ENCODE measurements at regions not wholly inside any gene's neighbourhood (a gene's known extent, or its start where the extent isn't known, plus 50 kb on each side); places are given as distances from the start of the nearest gene placed in this dataset.

DNA sequence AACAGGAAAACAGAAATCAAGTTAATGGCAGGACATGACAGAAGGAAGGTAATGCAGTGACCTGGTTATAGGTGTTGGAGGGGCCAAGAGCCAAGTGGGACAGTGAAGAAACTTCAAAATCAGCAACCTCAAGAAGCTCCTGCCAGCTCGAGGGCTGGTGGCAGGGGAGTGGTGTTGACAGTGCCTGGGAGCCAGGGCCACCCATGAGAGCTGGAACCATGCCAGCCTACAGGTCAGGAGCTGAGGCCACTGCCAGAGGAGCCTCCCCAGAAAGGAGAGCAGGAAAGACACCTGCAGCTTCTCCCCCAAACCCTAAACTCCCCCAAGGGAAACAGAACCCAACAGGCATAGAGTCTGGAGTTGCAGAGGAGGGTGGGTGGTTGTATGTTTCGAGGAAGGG, 262.1 kb downstream of the LRFN2 start:
- no peak for DNase-seq (ENCODE audit: extremely low spot score)
- CTCF ChIA-PET = no interaction called here

DNA sequence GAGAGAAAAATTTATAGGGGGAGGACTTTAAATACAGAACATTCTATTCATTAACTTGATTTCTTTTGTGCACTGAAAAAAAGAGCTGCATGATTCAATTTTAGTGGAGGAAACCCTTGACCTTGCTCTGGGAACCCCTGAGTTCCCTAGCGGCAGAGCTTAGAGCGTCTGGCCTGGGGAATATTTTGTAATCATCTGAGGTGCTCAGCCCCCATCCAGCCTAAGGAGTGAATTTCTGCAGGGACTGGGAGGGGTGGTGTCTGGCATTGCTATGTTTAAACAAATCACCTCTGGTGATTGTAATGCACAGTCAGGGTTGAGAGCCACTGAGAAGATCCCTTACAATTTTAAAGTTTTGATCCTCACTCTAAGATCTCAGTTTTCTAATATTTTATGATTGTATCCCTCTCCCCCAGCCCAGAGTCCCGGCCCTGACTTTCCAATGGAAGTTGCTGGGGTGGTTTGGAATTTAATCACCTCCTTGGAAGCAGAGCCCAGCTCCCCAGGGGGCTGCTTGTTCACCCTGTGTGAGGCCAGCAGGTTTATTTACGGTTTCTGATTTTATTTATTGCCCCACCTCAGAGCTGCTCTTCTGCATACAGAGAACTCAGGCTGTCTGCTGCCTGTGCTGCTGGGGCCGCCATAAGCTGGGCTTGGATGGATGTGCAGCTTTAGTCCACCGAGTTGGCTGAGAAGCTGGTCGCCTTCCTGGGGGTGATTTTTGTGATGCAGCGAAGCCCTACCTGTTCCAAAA, 263.1 kb downstream of the LRFN2 start:
- no peak for TF ChIP-seq LEF1 (IDR thresholded peaks at IDR 0.05; ENCODE audit: borderline replicate concordance)
- ChIA-PET POLR2A (no interaction called here), CTCF (no interaction called here)
- no peak for DNase-seq (ENCODE audit: extremely low spot score)

More for the DNA sequence above, 262.1 kb downstream of the LRFN2 start:
- POLR2A ChIA-PET = no interaction called here
- TF ChIP-seq BHLHE40 (IDR thresholded peaks at IDR 0.05; ENCODE audit: borderline replicate concordance) = no peak
- no peak for TF ChIP-seq ELF4 (IDR thresholded peaks at IDR 0.05)
- no peak for TF ChIP-seq ARNT (IDR thresholded peaks at IDR 0.05)
- TF ChIP-seq FOXM1 (IDR thresholded peaks at IDR 0.05; ENCODE audit: borderline replicate concordance) = no peak
- TF ChIP-seq NFRKB (IDR thresholded peaks at IDR 0.05) = no peak
- TF ChIP-seq L3MBTL2 (conservative IDR thresholded peaks at IDR 0.05) = no peak
- no peak for TF ChIP-seq FOXA1 (IDR thresholded peaks at IDR 0.05)
- TF ChIP-seq, protein P1, sequence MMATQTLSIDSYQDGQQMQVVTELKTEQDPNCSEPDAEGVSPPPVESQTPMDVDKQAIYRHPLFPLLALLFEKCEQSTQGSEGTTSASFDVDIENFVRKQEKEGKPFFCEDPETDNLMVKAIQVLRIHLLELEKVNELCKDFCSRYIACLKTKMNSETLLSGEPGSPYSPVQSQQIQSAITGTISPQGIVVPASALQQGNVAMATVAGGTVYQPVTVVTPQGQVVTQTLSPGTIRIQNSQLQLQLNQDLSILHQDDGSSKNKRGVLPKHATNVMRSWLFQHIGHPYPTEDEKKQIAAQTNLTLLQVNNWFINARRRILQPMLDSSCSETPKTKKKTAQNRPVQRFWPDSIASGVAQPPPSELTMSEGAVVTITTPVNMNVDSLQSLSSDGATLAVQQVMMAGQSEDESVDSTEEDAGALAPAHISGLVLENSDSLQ (IDR thresholded peaks at IDR 0.05) = no peak

DNA sequence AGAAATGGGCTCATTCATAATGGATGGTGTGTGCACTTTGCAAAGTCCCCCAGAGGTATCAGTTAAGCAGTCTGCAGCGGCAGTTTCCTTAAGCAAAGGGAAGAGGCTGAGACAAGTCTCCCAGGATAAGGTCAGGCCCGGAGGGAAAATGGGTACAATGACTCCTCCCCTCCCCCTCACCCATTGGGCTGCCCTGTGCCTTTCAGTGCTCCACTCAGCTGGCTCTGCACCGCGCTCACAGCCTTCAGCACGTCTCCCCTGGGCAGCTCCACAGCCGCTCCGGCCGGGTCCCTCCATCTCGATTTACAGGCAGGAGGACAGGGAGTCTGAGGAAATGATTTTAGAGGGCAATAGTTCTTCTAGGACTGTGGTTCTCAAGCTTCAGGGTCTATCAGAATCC, 264.8 kb downstream of the LRFN2 start:
- ChIA-PET POLR2A (no interaction called here), CTCF (interaction anchor here (0.8 kb wide), 1 partner anchor 10 kb away, joined by 3 read pairs; no protein-coding TSS in a partner anchor)

DNA sequence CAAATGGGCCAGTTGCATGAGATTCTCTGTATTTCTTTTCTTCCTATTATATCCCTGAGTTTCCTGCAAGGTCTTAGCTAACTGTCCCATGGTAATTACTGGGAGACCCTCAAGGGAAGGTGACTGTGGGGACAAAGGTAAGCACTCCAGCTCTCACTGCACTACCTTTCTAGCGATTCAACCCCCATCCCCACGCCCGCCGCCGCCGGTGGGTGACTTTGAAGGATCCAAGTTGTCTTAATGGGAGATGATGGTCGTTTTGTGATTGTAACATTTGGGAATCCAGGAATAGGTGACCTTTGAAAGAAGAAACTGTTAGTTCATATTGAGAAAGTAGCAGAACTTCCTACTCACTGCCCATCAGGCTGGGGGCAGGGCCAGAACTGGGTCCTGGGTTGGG, 265.5 kb downstream of the LRFN2 start:
- ChIA-PET CTCF (no interaction called here), POLR2A (no interaction called here)
- no peak for TF ChIP-seq BHLHE40 (IDR thresholded peaks at IDR 0.05; ENCODE audit: borderline replicate concordance)
- TF ChIP-seq FOXA1 (IDR thresholded peaks at IDR 0.05) = no peak
- no peak for TF ChIP-seq ZNF384 (IDR thresholded peaks at IDR 0.05)
- TF ChIP-seq SUZ12 (IDR thresholded peaks at IDR 0.05) = no peak
- no peak for TF ChIP-seq L3MBTL2 (conservative IDR thresholded peaks at IDR 0.05)
- TF ChIP-seq TARDBP (IDR thresholded peaks at IDR 0.05) = no peak
- no peak for TF ChIP-seq ARNT (IDR thresholded peaks at IDR 0.05)
- no peak for TF ChIP-seq LEF1 (IDR thresholded peaks at IDR 0.05; ENCODE audit: borderline replicate concordance)
- no peak for TF ChIP-seq NFRKB (IDR thresholded peaks at IDR 0.05)
- TF ChIP-seq CTBP1 (IDR thresholded peaks at IDR 0.05; ENCODE audit: borderline replicate concordance) = no peak
- TF ChIP-seq, protein P1 (IDR thresholded peaks at IDR 0.05) = no peak
- no peak for TF ChIP-seq ELF4 (IDR thresholded peaks at IDR 0.05)
- no peak for DNase-seq (ENCODE audit: extremely low spot score)

More for the DNA sequence above, 264.8 kb downstream of the LRFN2 start:
- TF ChIP-seq LEF1 (IDR thresholded peaks at IDR 0.05; ENCODE audit: borderline replicate concordance) = no peak
- no peak for TF ChIP-seq ELF4 (IDR thresholded peaks at IDR 0.05)
- TF ChIP-seq SUZ12 (IDR thresholded peaks at IDR 0.05) = no peak
- no peak for TF ChIP-seq BHLHE40 (IDR thresholded peaks at IDR 0.05; ENCODE audit: borderline replicate concordance)
- no peak for TF ChIP-seq FOXM1 (IDR thresholded peaks at IDR 0.05; ENCODE audit: borderline replicate concordance)
- TF ChIP-seq FOXK2 (IDR thresholded peaks at IDR 0.05) = no peak
- no peak for TF ChIP-seq NFRKB (IDR thresholded peaks at IDR 0.05)
- no peak for TF ChIP-seq FOXA1 (IDR thresholded peaks at IDR 0.05)
- TF ChIP-seq, protein P1 (IDR thresholded peaks at IDR 0.05) = no peak
- no peak for TF ChIP-seq ARNT (IDR thresholded peaks at IDR 0.05)
- no peak for TF ChIP-seq SP1 (IDR thresholded peaks at IDR 0.05)
- TF ChIP-seq TARDBP (IDR thresholded peaks at IDR 0.05) = no peak
- no peak for TF ChIP-seq CTBP1 (IDR thresholded peaks at IDR 0.05; ENCODE audit: borderline replicate concordance)
- TF ChIP-seq HDGF (IDR thresholded peaks at IDR 0.05; ENCODE audit: borderline replicate concordance) = no peak
- no peak for TF ChIP-seq ZNF384 (IDR thresholded peaks at IDR 0.05)
- TF ChIP-seq L3MBTL2 (conservative IDR thresholded peaks at IDR 0.05) = no peak
- no peak for DNase-seq (ENCODE audit: extremely low spot score)

DNA sequence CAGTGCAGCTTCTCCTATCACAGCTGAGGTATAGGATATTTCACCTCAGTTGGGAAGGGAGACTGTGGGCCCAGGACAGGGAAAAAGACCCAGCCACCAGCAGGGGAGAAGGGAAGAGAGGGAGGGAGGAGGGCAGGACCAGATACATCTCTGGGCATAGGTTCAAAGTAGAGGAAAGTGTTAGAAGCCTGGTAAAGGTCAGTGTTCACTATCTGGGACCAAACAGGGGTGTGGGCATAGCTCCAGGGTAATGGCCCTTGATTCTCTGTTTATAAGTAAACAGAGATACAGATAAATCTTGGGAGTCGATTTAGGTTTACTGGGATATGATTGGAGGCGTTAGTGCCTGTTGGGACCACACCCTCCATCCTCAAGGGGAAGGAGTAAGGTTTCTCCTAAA, 266.2 kb downstream of the LRFN2 start:
- no peak for DNase-seq (ENCODE audit: extremely low spot score)
- ChIA-PET CTCF (no interaction called here), POLR2A (no interaction called here)
- TF ChIP-seq CTBP1 (IDR thresholded peaks at IDR 0.05; ENCODE audit: borderline replicate concordance) = no peak
- no peak for TF ChIP-seq ELF4 (IDR thresholded peaks at IDR 0.05)
- no peak for TF ChIP-seq BHLHE40 (IDR thresholded peaks at IDR 0.05; ENCODE audit: borderline replicate concordance)
- TF ChIP-seq, protein P1 (IDR thresholded peaks at IDR 0.05) = no peak
- no peak for TF ChIP-seq FOXM1 (IDR thresholded peaks at IDR 0.05; ENCODE audit: borderline replicate concordance)
- TF ChIP-seq HDGF (IDR thresholded peaks at IDR 0.05; ENCODE audit: borderline replicate concordance) = no peak
- TF ChIP-seq FOXK2 (IDR thresholded peaks at IDR 0.05) = no peak
- no peak for TF ChIP-seq NFRKB (IDR thresholded peaks at IDR 0.05)
- no peak for TF ChIP-seq SUZ12 (IDR thresholded peaks at IDR 0.05)
- TF ChIP-seq LEF1 (IDR thresholded peaks at IDR 0.05; ENCODE audit: borderline replicate concordance) = no peak
- TF ChIP-seq SP1 (IDR thresholded peaks at IDR 0.05) = no peak
- TF ChIP-seq ZNF384 (IDR thresholded peaks at IDR 0.05) = no peak
- TF ChIP-seq L3MBTL2 (conservative IDR thresholded peaks at IDR 0.05) = no peak
- TF ChIP-seq FOXA1 (IDR thresholded peaks at IDR 0.05) = no peak
- TF ChIP-seq TARDBP (IDR thresholded peaks at IDR 0.05) = no peak
- TF ChIP-seq ARNT (IDR thresholded peaks at IDR 0.05) = no peak

DNA sequence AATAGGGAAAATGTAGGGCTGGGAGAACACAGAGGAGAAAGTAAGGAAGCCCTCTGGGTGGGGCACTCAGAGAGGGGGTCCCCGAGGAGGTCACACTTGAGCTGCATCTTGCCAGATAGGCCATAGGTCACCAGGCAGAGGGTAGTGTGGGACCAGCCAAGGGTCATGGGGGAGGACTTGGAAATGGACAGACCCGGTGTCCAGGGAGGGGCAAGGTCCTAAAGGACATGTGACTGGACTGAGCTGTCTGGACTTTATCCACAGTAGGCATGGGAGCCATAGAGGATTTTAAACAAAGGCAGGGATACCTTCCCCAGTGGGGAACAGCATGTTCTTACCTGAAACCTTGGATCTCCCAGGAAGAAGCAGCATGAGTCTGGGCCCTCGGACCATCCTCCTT, 266.7 kb downstream of the LRFN2 start:
- ChIA-PET CTCF (no interaction called here), POLR2A (no interaction called here)
- no peak for DNase-seq (ENCODE audit: extremely low spot score)
- no peak for TF ChIP-seq BHLHE40 (IDR thresholded peaks at IDR 0.05; ENCODE audit: borderline replicate concordance)
- no peak for TF ChIP-seq TARDBP (IDR thresholded peaks at IDR 0.05)
- TF ChIP-seq ZNF384 (IDR thresholded peaks at IDR 0.05) = no peak
